ENCODE measurements at regions not wholly inside any gene's neighbourhood (a gene's known extent, or its start where the extent isn't known, plus 50 kb on each side); places are given as distances from the start of the nearest gene placed in this dataset.

DNA sequence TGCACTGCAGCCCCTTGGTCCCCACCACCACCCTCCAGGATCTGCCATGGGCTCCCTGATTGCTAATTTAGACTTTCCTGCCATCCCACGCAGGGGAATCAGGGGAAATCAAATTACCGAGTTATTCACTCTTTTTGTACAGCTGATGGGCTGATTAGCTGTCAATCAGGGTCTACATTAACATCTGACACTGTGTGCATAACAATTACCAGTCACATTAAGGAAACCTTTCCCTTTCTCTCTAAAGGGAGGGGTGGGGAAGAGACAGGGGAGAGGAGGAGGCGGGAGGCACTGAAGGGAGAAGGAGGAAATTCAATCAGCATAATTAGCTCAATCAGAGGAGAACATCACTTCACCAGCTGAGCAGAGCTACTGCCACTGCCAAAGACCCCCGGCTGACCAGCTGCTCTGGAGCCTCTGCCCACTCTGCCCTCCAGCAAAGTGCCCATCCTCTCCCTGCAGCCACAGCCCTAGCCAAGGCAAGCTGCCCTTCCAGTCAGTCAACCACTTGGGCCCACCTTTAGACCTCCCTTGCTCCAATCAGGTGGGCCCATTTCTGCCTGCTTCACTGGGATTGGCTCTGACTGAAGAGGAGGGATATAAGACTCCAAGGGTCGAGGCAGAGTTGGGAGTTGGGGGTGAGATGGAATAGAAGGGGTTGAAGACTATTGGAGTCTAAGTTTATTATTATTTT lies 199.3 kb upstream of the ZC3H12A start:
- TF ChIP-seq CTCF (IDR thresholded peaks at IDR 0.05) (no peak), POLR2A (IDR thresholded peaks at IDR 0.05) (no peak)

All from testis (tissue), 2 donors.